C4-2B (cell line): ENCODE measurements at regions not wholly inside any gene's neighbourhood (a gene's known extent, or its start where the extent isn't known, plus 50 kb on each side); places are given as distances from the start of the nearest gene placed in this dataset.

Experiments
- CTCF ChIP-seq: fragments of 450-650 bp; conservative IDR thresholded peaks from 2 replicates; pipeline ENCODE4 v1.5.1; 2017; ENCODE audit warnings: mild to moderate bottlenecking
- ZFX ChIP-seq: fragments of 450-650 bp; IDR thresholded peaks from 2 replicates; pipeline ENCODE4 v1.6.1; 2017

GRCh38 chr21:25107708-25108107, 499.6 kb downstream of the MRPL39 start:
- TF ChIP-seq CTCF, result no peak
- TF ChIP-seq ZFX, result no peak
